ENCODE measurements at regions not wholly inside any gene's neighbourhood (a gene's known extent, or its start where the extent isn't known, plus 50 kb on each side); places are given as distances from the start of the nearest gene placed in this dataset.

GRCh38 chr11:128338811-128339210, 248.5 kb downstream of the ETS1 start:
- TF ChIP-seq CTCF (conservative IDR thresholded peaks at IDR 0.05; ENCODE audit: low read depth, low read length) (no peak), MXI1 (IDR thresholded peaks at IDR 0.05; ENCODE audit: borderline replicate concordance, low read depth, low read length) (no peak), CHD1 (IDR thresholded peaks at IDR 0.05; ENCODE audit: low read depth, low read length) (no peak), MAZ (IDR thresholded peaks at IDR 0.05; ENCODE audit: borderline replicate concordance, low read depth, low read length) (no peak)
